ENCODE measurements at regions not wholly inside any gene's neighbourhood (a gene's known extent, or its start where the extent isn't known, plus 50 kb on each side); places are given as distances from the start of the nearest gene placed in this dataset.

- no peak for DNase-seq
These were observed 164.7 kb upstream of the CTTNBP2NL start for GRCh38 chr1:112231331-112231730.

GRCh38 chr1:112232848-112233247 lies 163.2 kb upstream of the CTTNBP2NL start:
- DNase-seq: no peak

GRCh38 chr1:112234710-112235109 lies 161.3 kb upstream of the CTTNBP2NL start:
- DNase-seq: no peak

- DNase-seq: no peak
These were observed 157.9 kb upstream of the CTTNBP2NL start for GRCh38 chr1:112237983-112238545.

- DNase-seq: no peak
These were observed 156.2 kb upstream of the CTTNBP2NL start for GRCh38 chr1:112239683-112240330.

GRCh38 chr1:112242470-112242869 lies 153.5 kb upstream of the CTTNBP2NL start:
- no peak for DNase-seq

GRCh38 chr1:112244131-112244530 lies 151.9 kb upstream of the CTTNBP2NL start:
- DNase-seq: no peak

GRCh38 chr1:112245114-112245513 lies 150.9 kb upstream of the CTTNBP2NL start:
- DNase-seq: no peak

GRCh38 chr1:112247036-112247597 lies 148.9 kb upstream of the CTTNBP2NL start:
- peak; percentile 40 for DNase-seq

GRCh38 chr1:112247961-112248360 lies 148.1 kb upstream of the CTTNBP2NL start:
- peak; percentile 43 for DNase-seq

GRCh38 chr1:112250892-112251291 lies 145.1 kb upstream of the CTTNBP2NL start:
- DNase-seq: no peak

GRCh38 chr1:112251766-112252506 lies 144.1 kb upstream of the CTTNBP2NL start:
- no peak for DNase-seq

- no peak for DNase-seq
These were observed 142.6 kb upstream of the CTTNBP2NL start for GRCh38 chr1:112253366-112253765.

- DNase-seq: no peak
These were observed 140.9 kb upstream of the CTTNBP2NL start for GRCh38 chr1:112255080-112255479.

- DNase-seq: no peak
These were observed 139.6 kb upstream of the CTTNBP2NL start for GRCh38 chr1:112256411-112256810.

- no peak for DNase-seq
These were observed 138.8 kb upstream of the CTTNBP2NL start for GRCh38 chr1:112257043-112257835.

- no peak for DNase-seq
These were observed 135.3 kb upstream of the CTTNBP2NL start for GRCh38 chr1:112260699-112261098.

GRCh38 chr1:112262316-112262715 lies 133.7 kb upstream of the CTTNBP2NL start:
- no peak for DNase-seq

GRCh38 chr1:112263042-112263441 lies 133.0 kb upstream of the CTTNBP2NL start:
- no peak for DNase-seq

- no peak for DNase-seq
These were observed 132.6 kb upstream of the CTTNBP2NL start for GRCh38 chr1:112263453-112263852.

- no peak for DNase-seq
These were observed 132.0 kb upstream of the CTTNBP2NL start for GRCh38 chr1:112264010-112264409.

- DNase-seq: no peak
These were observed 131.5 kb upstream of the CTTNBP2NL start for GRCh38 chr1:112264553-112264952.

GRCh38 chr1:112265931-112266330 lies 130.1 kb upstream of the CTTNBP2NL start:
- no peak for DNase-seq
